HG03439 (cell line): ENCODE measurements at regions not wholly inside any gene's neighbourhood (a gene's known extent, or its start where the extent isn't known, plus 50 kb on each side); places are given as distances from the start of the nearest gene placed in this dataset.

Source experiments
- ATAC-seq: cut with Tn5 transposase; IDR thresholded peaks from one replicate; pipeline ENCODE4 v1.9.1; 2021; ENCODE audit warnings: mild to moderate bottlenecking, moderate library complexity; ENCODE audit not compliant: unreplicated experiment

GRCh38 chr2:64825831-64826491 lies 163.2 kb upstream of the SLC1A4 start:
- ATAC-seq, result no peak

GRCh38 chr2:64826703-64827102 lies 162.5 kb upstream of the SLC1A4 start:
- no peak for ATAC-seq

GRCh38 chr2:64828261-64828660 lies 160.9 kb upstream of the SLC1A4 start:
- ATAC-seq, result no peak

- no peak for ATAC-seq
These were observed 159.7 kb upstream of the SLC1A4 start for GRCh38 chr2:64829525-64829924.

- ATAC-seq, result peak; percentile 83
These were observed 157.8 kb upstream of the SLC1A4 start for GRCh38 chr2:64831134-64831976.

GRCh38 chr2:64831977-64832328 lies 157.2 kb upstream of the SLC1A4 start:
- no peak for ATAC-seq

GRCh38 chr2:64832936-64833335 lies 156.3 kb upstream of the SLC1A4 start:
- no peak for ATAC-seq

- no peak for ATAC-seq
These were observed 152.6 kb upstream of the SLC1A4 start for GRCh38 chr2:64836566-64836965.

GRCh38 chr2:64837116-64837731 lies 152.0 kb upstream of the SLC1A4 start:
- no peak for ATAC-seq

- no peak for ATAC-seq
These were observed 151.1 kb upstream of the SLC1A4 start for GRCh38 chr2:64837925-64838641.

- no peak for ATAC-seq
These were observed 150.4 kb upstream of the SLC1A4 start for GRCh38 chr2:64838817-64839216.

- peak; percentile 77 for ATAC-seq
These were observed 149.4 kb upstream of the SLC1A4 start for GRCh38 chr2:64839844-64840243.

- no peak for ATAC-seq
These were observed 148.7 kb upstream of the SLC1A4 start for GRCh38 chr2:64840426-64840881.

GRCh38 chr2:64841461-64841860 lies 147.7 kb upstream of the SLC1A4 start:
- no peak for ATAC-seq

GRCh38 chr2:64842030-64842429 lies 147.2 kb upstream of the SLC1A4 start:
- ATAC-seq, result no peak

- ATAC-seq, result no peak
These were observed 145.1 kb upstream of the SLC1A4 start for GRCh38 chr2:64844087-64844486.

- ATAC-seq, result no peak
These were observed 143.8 kb upstream of the SLC1A4 start for GRCh38 chr2:64845273-64845905.

GRCh38 chr2:64846177-64846576 lies 143.0 kb upstream of the SLC1A4 start:
- ATAC-seq, result no peak

- no peak for ATAC-seq
These were observed 141.3 kb upstream of the SLC1A4 start for GRCh38 chr2:64847930-64848329.

- no peak for ATAC-seq
These were observed 140.8 kb upstream of the SLC1A4 start for GRCh38 chr2:64848363-64848762.

- no peak for ATAC-seq
These were observed 140.3 kb upstream of the SLC1A4 start for GRCh38 chr2:64848945-64849344.
